Astrocyte (in vitro differentiated cells and primary cell): ENCODE measurements at regions not wholly inside any gene's neighbourhood (a gene's known extent, or its start where the extent isn't known, plus 50 kb on each side); places are given as distances from the start of the nearest gene placed in this dataset.

Source experiments
- DNase-seq: peaks from one replicate; pipeline ENCODE4 v3.0.0-alpha.2; 2010; ENCODE audit warnings: low read depth
- FAIRE-seq: peaks from 2 replicates; lab custom pipeline; 2011; peaks lifted over from hg19 to GRCh38; lab: Jason Lieb, UNC
- H2AFZ ChIP-seq: 2 replicates; pipeline ENCODE4 v1.6.0; 2012; ENCODE audit warnings: low read depth, low read length, inconsistent platforms
- H3K27ac ChIP-seq: 2 replicates; pipeline ENCODE4 v1.5.1; 2011; ENCODE audit warnings: low read depth, low read length, inconsistent platforms
- H3K27me3 ChIP-seq: 2 replicates; pipeline ENCODE4 v1.6.0; 2011; ENCODE audit warnings: low read length, inconsistent platforms; ENCODE audit not compliant: insufficient read depth
- H3K36me3 ChIP-seq: 2 replicates; pipeline ENCODE4 v1.5.1; 2011; ENCODE audit warnings: low read length, inconsistent platforms; ENCODE audit not compliant: insufficient read depth
- H3K4me1 ChIP-seq: 2 replicates; pipeline ENCODE4 v1.5.1; 2011; ENCODE audit warnings: low read length, inconsistent platforms; ENCODE audit not compliant: insufficient read depth
- H3K4me2 ChIP-seq: 2 replicates; pipeline ENCODE4 v1.6.0; 2012; ENCODE audit warnings: low read length, inconsistent platforms
- H3K4me3 ChIP-seq: 2 replicates; pipeline ENCODE4 v1.5.1; 2011; ENCODE audit warnings: low read depth, mild to moderate bottlenecking, low read length, inconsistent platforms; ENCODE audit not compliant: insufficient read depth
- H3K79me2 ChIP-seq: 2 replicates; pipeline ENCODE4 v1.6.0; 2012; ENCODE audit warnings: mild to moderate bottlenecking, low read length, inconsistent platforms; ENCODE audit not compliant: insufficient read depth
- H3K9ac ChIP-seq: 2 replicates; pipeline ENCODE4 v1.6.0; 2012; ENCODE audit warnings: mild to moderate bottlenecking, low read length, inconsistent platforms
- H3K9me3 ChIP-seq: 2 replicates; pipeline ENCODE4 v1.5.1; 2012; ENCODE audit warnings: low read depth, mild to moderate bottlenecking, low read length, inconsistent platforms; ENCODE audit not compliant: insufficient read depth
- H4K20me1 ChIP-seq: 2 replicates; pipeline ENCODE4 v1.6.0; 2012; ENCODE audit warnings: low read length, inconsistent platforms; ENCODE audit not compliant: insufficient read depth
- H3K27ac Mint-ChIP-seq: one replicate; pipeline ENCODE4 v1.8.0; 2021; ENCODE audit warnings: mild to moderate bottlenecking, mixed read lengths; ENCODE audit not compliant: unreplicated experiment
- H3K27me3 Mint-ChIP-seq: one replicate; pipeline ENCODE4 v1.8.0; 2021; ENCODE audit warnings: low read depth, mixed read lengths; ENCODE audit not compliant: unreplicated experiment
- H3K36me3 Mint-ChIP-seq: one replicate; pipeline ENCODE4 v1.8.0; 2021; ENCODE audit warnings: low read depth, mixed read lengths; ENCODE audit not compliant: unreplicated experiment
- H3K4me1 Mint-ChIP-seq: one replicate; pipeline ENCODE4 v1.8.0; 2021; ENCODE audit warnings: low read depth, mixed read lengths; ENCODE audit not compliant: unreplicated experiment
- H3K4me3 Mint-ChIP-seq: one replicate; pipeline ENCODE4 v1.8.0; 2021; ENCODE audit warnings: mild to moderate bottlenecking, moderate library complexity, mixed read lengths; ENCODE audit not compliant: unreplicated experiment
- H3K9me3 Mint-ChIP-seq: one replicate; pipeline ENCODE4 v1.8.0; 2021; ENCODE audit warnings: mild to moderate bottlenecking, mixed read lengths; ENCODE audit not compliant: unreplicated experiment
- EZH2 ChIP-seq: IDR thresholded peaks from 2 replicates; pipeline ENCODE4 v1.6.1; 2012; ENCODE audit warnings: mild to moderate bottlenecking, low read length, inconsistent platforms; ENCODE audit not compliant: insufficient read depth
- TF ChIP-seq, protein P1 (sequence below): IDR thresholded peaks from 2 replicates; pipeline ENCODE4 v1.5.1; 2011; ENCODE audit warnings: low read depth, mild to moderate bottlenecking, inconsistent platforms, low read length, moderate library complexity; ENCODE audit not compliant: insufficient read depth

DNA sequence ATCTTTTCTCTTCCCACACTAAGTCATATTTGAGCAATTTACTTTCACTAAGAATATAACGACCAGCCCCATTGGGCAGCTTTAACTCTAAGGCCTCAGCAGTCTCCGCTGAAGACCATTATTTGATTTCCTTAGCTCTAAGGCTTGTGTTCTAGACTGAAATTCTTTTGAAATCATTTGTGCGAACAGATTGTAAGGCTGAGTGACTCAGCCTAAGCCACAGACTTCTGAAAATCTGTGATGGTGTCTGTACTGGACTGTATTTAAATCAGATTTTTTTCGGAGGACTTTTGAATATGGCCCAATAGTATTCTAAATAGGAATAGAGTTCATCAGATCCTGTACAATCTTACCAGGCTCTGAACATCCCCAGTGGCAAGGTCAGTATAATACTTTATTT is 150.3 kb upstream of the TECRL start:
- H2AFZ ChIP-seq: no peak overlapping the region
- no peak overlapping the region for H3K4me3 ChIP-seq
- no peaks in the 10 kb centered on the region for H3K27me3 Mint-ChIP-seq
- DNase-seq: no peak
- H3K4me1 Mint-ChIP-seq: peaks cover 11% of the 10 kb centered on the region
- H3K27ac ChIP-seq: no peak overlapping the region
- H3K9me3 ChIP-seq: no peaks in the 10 kb centered on the region
- FAIRE-seq: no peak
- no peaks in the 10 kb centered on the region for H3K36me3 ChIP-seq
- H3K4me2 ChIP-seq: no peak overlapping the region
- H3K4me1 ChIP-seq: no peaks in the 10 kb centered on the region
- H4K20me1 ChIP-seq: no peaks in the 10 kb centered on the region
- H3K27me3 ChIP-seq: no peaks in the 10 kb centered on the region
- no peak overlapping the region for H3K9ac ChIP-seq
- no peaks in the 10 kb centered on the region for H3K36me3 Mint-ChIP-seq
- TF ChIP-seq, protein P1, sequence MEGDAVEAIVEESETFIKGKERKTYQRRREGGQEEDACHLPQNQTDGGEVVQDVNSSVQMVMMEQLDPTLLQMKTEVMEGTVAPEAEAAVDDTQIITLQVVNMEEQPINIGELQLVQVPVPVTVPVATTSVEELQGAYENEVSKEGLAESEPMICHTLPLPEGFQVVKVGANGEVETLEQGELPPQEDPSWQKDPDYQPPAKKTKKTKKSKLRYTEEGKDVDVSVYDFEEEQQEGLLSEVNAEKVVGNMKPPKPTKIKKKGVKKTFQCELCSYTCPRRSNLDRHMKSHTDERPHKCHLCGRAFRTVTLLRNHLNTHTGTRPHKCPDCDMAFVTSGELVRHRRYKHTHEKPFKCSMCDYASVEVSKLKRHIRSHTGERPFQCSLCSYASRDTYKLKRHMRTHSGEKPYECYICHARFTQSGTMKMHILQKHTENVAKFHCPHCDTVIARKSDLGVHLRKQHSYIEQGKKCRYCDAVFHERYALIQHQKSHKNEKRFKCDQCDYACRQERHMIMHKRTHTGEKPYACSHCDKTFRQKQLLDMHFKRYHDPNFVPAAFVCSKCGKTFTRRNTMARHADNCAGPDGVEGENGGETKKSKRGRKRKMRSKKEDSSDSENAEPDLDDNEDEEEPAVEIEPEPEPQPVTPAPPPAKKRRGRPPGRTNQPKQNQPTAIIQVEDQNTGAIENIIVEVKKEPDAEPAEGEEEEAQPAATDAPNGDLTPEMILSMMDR: no peak
- TF ChIP-seq EZH2: no peak
- no peaks in the 10 kb centered on the region for H3K79me2 ChIP-seq
- H3K9me3 Mint-ChIP-seq: no peaks in the 10 kb centered on the region
- H3K27ac Mint-ChIP-seq: no peak overlapping the region
- H3K4me3 Mint-ChIP-seq: no peak overlapping the region

DNA sequence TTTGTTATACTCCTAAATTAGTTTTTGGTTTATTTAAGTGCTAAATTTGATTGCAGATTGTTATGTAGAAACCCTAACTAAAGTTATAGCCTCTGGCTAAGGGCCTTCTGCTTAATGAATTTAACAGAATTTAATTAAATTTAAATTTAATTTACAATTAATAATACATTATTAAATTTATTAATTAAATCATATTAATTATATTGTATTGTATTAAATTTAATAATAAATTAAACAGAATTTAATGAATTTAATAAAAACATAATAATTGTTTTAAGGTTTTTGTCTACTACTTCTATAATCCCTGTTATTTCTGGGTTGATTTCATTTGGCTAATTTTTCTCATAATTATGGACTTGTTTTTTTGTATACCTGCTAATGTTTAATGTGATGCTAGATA is 141.9 kb upstream of the TECRL start:
- TF ChIP-seq, protein P1: no peak
- no peak for TF ChIP-seq EZH2
- FAIRE-seq (no peak), DNase-seq (no peak)
- no peaks in the 10 kb centered on the region for H3K9me3 Mint-ChIP-seq
- no peaks in the 10 kb centered on the region for H3K4me1 Mint-ChIP-seq
- no peaks in the 10 kb centered on the region for H3K4me1 ChIP-seq
- H3K27me3 ChIP-seq: no peaks in the 10 kb centered on the region
- H3K4me2 ChIP-seq: no peak overlapping the region
- H4K20me1 ChIP-seq: no peaks in the 10 kb centered on the region
- no peak overlapping the region for H2AFZ ChIP-seq
- H3K4me3 ChIP-seq: no peak overlapping the region
- H3K79me2 ChIP-seq: no peaks in the 10 kb centered on the region
- no peak overlapping the region for H3K4me3 Mint-ChIP-seq
- H3K9me3 ChIP-seq: no peaks in the 10 kb centered on the region
- no peaks in the 10 kb centered on the region for H3K36me3 Mint-ChIP-seq
- H3K27me3 Mint-ChIP-seq: no peaks in the 10 kb centered on the region
- no peaks in the 10 kb centered on the region for H3K36me3 ChIP-seq
- H3K27ac Mint-ChIP-seq: no peak overlapping the region
- H3K27ac ChIP-seq: no peak overlapping the region
- H3K9ac ChIP-seq: no peak overlapping the region

DNA sequence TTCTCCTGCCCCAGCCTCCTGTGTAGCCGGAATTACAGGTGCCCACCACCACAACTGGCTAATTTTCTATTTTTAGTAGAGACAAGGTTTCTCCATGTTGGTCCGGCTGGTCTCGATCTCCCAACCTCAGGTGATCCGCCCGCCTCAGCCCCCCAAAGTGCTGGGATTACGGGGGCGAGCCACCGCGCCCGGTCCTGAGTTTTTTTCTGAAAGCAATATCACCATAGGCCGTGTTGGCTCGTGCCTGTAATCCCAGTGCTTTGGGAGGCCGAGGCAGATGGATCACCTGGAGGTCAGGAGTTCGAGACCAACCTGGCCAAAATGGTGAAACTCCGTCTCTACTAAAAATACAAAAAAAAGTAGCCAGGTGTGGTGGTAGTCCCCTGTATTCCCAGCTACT is 136.3 kb upstream of the TECRL start:
- Histone ChIP-seq H3K27ac (no peak overlapping the region), H3K9ac (no peak overlapping the region), H2AFZ (no peak overlapping the region), H3K27me3 (no peaks in the 10 kb centered on the region), H3K36me3 (no peaks in the 10 kb centered on the region), H3K4me1 (no peaks in the 10 kb centered on the region), H3K4me3 (no peak overlapping the region), H4K20me1 (no peaks in the 10 kb centered on the region), H3K4me2 (no peak overlapping the region), H3K79me2 (no peaks in the 10 kb centered on the region), H3K9me3 (no peaks in the 10 kb centered on the region)
- no peaks in the 10 kb centered on the region for H3K36me3 Mint-ChIP-seq
- H3K4me1 Mint-ChIP-seq: no peaks in the 10 kb centered on the region
- H3K9me3 Mint-ChIP-seq: no peaks in the 10 kb centered on the region
- H3K27me3 Mint-ChIP-seq: no peaks in the 10 kb centered on the region
- no peak overlapping the region for H3K27ac Mint-ChIP-seq
- TF ChIP-seq EZH2: no peak
- TF ChIP-seq, protein P1: no peak
- no peak overlapping the region for H3K4me3 Mint-ChIP-seq
- DNase-seq (no peak), FAIRE-seq (no peak)
